C4-2B (cell line): ENCODE measurements at regions not wholly inside any gene's neighbourhood (a gene's known extent, or its start where the extent isn't known, plus 50 kb on each side); places are given as distances from the start of the nearest gene placed in this dataset.

Experiments
- H3K27ac ChIP-seq: fragments of 450-650 bp; 2 replicates; pipeline ENCODE4 v1.5.1; 2017
- ZFX ChIP-seq: fragments of 450-650 bp; IDR thresholded peaks from 2 replicates; pipeline ENCODE4 v1.6.1; 2017
- TF ChIP-seq, protein P1 (sequence below): fragments of 450-650 bp; conservative IDR thresholded peaks from 2 replicates; pipeline ENCODE4 v1.5.1; 2017; ENCODE audit warnings: mild to moderate bottlenecking

DNA sequence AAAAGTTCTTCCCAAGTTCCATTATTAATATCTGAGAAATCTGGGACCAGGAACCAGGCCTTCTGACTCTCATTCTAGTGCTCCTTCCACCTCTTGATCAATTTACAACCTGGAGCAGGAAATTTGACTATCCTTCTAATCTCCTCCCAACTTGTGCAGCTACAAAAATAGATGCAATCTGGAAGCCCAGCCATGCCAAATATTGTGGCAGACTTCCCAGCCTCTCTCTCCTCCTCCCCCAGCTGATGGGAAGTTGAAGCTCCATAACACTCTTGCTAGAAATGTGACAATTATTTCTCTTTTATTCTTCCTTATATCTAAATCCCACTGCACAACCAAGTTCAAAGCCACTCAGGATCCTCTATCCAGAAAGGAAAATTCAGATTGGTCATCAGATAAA is 252.1 kb downstream of the SEC61B start:
- H3K27ac ChIP-seq: no peak overlapping the region
- TF ChIP-seq, protein P1, sequence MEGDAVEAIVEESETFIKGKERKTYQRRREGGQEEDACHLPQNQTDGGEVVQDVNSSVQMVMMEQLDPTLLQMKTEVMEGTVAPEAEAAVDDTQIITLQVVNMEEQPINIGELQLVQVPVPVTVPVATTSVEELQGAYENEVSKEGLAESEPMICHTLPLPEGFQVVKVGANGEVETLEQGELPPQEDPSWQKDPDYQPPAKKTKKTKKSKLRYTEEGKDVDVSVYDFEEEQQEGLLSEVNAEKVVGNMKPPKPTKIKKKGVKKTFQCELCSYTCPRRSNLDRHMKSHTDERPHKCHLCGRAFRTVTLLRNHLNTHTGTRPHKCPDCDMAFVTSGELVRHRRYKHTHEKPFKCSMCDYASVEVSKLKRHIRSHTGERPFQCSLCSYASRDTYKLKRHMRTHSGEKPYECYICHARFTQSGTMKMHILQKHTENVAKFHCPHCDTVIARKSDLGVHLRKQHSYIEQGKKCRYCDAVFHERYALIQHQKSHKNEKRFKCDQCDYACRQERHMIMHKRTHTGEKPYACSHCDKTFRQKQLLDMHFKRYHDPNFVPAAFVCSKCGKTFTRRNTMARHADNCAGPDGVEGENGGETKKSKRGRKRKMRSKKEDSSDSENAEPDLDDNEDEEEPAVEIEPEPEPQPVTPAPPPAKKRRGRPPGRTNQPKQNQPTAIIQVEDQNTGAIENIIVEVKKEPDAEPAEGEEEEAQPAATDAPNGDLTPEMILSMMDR: no peak

DNA sequence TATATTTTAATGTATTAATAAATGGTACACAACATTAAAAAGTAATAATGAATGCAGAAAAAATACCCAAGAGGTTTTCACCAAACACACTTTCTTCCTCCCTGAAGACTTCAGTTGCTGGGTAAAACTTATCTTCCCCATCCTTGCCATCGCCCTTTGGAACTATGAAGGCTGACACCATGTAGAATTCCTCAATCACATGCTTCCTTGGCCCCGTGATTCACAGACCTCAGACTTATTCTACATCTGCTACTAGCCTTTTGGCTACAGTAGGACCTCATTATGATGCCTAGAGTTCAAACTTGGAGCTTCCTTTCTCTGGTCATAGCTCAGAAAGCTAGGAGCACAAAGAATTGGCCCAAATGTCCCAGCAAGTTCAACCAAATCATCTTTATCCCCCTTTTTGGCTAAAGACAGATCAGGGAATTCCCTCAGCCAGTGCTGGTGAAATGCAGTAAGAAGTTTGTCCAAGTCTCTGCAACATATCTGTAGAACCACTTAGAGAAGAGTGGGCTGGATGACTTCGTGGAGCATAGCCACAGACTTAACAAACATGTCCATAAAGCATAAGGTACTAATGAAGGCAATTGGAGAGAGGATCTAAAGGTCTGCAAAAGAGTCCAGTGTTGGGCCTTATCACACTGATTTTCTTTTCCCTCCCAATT is 253.5 kb downstream of the SEC61B start:
- no peak overlapping the region for H3K27ac ChIP-seq
- TF ChIP-seq, protein P1: no peak
- no peak for TF ChIP-seq ZFX

DNA sequence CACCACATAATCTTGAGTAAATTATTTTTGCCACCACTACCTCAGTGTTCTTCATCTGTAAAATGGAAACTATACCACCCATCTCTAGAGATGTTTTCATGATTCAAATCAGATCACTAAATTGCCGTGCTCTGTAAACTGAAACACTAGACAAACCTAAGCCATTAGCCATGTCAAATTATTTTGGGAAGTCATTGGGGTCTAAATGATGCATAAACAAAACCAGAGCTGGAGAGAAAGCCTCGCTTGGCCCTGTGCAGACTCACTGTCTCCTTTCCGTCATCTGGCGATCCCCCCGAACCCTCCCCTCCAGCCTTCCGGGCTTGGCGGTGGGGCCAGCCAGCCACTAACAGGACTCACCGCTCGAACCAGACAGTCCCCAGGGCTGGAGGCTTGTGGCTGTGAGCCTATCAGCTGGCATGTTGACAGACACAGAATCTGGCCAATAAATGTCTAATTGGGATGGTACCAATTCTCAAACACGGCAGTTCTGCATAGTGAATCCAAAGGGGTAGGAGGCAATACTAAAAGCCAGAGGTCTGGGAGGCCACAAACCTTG is 256.5 kb downstream of the SEC61B start:
- no peak for TF ChIP-seq ZFX
- TF ChIP-seq, protein P1: no peak
- H3K27ac ChIP-seq: no peak overlapping the region

DNA sequence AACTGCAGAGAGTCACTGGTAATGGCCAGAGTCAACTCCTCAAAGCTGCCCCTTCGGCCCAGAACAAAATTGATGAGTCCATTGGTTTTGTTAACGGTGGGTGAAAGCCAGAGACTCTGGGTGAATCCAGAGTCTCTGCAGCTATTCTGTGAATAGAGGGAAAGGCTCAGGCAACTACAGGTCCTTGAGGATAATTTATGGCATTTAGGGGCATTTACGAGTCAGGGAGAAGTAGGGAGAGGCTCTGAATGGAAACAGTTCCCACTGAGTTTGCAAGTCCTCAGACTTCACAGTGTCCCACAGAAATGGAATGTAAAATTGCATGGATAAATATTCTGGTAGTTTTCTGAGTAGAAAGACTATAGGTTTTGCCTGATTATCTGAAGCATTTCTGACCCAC is 257.8 kb downstream of the SEC61B start:
- H3K27ac ChIP-seq: no peak overlapping the region
- no peak for TF ChIP-seq ZFX
- TF ChIP-seq, protein P1: no peak

DNA sequence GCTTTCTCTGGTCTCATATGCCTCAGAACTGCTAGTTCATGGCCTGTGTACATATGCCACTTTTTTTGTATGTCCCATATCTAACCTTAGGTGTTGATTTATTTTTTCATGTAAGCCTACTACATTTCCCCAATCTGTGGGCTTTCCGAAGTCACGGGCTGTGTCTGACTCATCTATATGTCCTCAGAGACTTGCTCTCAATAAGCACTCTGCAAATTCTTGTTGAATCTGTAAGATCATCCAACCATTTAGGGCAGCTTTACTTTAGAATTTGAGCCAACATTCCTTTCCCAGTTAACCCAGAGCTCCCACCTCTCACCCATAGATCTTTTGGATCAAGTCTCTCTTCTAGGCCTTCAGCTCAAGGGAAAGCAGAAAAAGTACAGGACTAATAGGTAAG is 263.4 kb downstream of the SEC61B start:
- no peak overlapping the region for H3K27ac ChIP-seq
- no peak for TF ChIP-seq ZFX
- TF ChIP-seq, protein P1: no peak

DNA sequence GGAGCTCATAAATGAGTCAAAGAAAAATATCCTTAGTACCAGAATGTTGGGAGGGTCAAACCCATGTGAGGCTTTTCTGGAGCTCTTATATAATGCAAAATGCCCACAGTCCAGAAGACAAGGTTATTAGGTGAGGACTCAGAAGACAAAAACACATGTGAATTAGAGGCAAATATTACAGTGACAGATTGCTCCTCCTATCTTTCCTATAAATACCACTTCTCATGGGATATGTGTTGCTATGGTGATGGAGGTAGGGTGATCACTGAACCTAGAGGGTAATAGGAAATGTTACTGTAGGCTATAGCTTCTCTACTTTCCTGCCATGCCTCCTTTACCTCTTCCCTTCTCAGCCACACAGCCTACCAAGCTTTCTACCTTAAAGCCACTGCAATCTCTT is 264.6 kb downstream of the SEC61B start:
- H3K27ac ChIP-seq: no peak overlapping the region
- TF ChIP-seq, protein P1: no peak
- TF ChIP-seq ZFX: no peak

DNA sequence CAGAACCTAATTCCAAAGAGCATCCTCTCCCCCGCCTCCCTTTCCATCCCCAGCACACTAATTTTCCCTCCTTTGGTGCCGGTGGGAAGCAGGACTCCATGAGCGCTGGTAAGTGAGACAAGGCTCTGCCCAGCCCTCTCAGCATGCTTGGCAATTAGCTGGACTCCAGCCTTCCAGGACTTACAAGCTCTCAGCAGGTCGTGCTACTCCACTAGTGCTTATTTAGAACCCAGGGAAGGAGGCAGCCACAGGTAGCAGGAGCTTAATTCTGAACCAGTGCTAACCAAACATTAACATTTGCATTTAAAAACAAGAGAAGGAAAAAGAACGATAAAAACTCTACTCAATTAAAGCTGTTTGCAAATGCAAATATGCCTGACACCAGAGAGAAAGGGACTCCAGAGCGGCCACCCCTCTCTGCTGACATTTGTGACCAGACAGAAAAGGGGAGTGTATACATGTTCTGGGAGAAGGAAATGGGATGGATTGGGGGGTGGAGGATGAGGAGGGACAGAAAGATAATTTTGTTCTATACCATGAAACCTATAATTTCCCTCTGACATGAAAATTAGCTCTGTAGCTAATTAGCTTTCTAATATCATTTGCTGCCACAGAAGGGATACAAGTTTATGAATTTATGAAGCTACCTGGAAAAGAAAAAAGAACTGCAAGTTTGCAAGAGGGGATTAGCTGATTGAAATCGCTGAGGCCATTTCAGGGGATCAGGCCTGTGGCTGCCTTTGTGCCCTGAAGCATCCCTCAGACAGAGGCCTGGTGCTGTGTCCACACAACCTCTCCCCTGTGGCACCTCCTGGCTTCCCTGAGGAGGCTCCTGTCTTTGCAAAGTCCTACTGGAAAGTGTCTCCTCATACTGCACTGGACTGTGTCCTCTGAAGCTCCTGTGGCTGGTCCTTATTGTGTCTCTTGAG is 266.3 kb downstream of the SEC61B start:
- TF ChIP-seq ZFX: no peak
- TF ChIP-seq, protein P1: no peak
- H3K27ac ChIP-seq: no peak overlapping the region
